GM21526 (cell line): ENCODE measurements at regions not wholly inside any gene's neighbourhood (a gene's known extent, or its start where the extent isn't known, plus 50 kb on each side); places are given as distances from the start of the nearest gene placed in this dataset.

Experiments used
- ATAC-seq: cut with Tn5 transposase; IDR thresholded peaks from one replicate; pipeline ENCODE4 v1.9.1; 2021; ENCODE audit warnings: moderate library complexity; ENCODE audit not compliant: unreplicated experiment, low FRiP score

DNA sequence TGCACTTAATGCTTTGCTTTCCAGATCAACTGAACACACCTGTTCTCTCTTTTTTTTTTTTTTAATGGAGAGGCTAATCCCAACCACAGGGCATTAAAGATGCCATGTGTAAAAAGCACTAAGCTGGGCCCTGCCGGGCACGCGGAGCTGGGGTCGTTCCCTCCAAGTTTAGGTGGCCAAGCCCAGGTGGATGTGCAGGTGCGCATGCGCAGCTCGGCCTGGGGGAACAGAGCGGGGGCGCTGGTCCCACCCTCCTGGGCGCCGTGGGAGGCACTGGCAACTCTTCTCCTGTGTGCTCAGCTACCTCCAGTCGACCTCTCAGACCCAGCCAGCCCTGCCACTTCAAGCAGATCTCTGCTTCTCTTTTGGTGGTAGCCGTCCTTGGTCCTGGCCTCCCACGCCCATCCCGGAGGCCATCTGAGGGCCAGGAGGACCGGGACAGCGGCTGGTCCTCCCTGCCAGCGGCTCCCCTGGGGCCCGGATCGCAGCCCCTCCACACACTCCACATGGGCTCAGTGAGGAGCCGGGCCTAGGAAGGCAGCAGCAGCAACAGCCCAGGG lies 679.3 kb downstream of the BCL11B start:
- ATAC-seq: no peak

DNA sequence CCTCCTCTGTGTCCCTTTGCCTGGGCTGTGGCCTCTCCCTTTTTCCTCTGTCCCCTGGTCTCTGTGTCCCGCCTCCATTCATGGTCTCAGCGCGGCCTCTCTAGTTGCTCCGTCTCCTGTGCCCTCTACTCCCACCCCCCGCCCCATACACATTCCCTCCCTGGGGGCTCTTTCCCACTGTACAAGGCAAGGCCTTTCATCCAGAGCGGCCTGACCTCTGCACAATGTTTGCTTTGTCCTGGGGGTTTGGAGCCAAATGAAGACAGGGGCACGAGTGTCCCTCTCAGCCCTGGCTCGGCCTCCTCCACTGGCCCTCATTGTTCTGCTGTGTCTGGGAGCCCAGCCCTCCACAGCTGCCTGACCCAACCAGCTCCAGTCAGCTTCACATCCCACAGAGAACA lies 678.6 kb downstream of the BCL11B start:
- ATAC-seq: no peak

- ATAC-seq: no peak
Observed at GRCh38 chr14:98594156-98594555, 677.8 kb downstream of the BCL11B start.

GRCh38 chr14:98598576-98598975 lies 673.4 kb downstream of the BCL11B start:
- ATAC-seq: no peak

DNA sequence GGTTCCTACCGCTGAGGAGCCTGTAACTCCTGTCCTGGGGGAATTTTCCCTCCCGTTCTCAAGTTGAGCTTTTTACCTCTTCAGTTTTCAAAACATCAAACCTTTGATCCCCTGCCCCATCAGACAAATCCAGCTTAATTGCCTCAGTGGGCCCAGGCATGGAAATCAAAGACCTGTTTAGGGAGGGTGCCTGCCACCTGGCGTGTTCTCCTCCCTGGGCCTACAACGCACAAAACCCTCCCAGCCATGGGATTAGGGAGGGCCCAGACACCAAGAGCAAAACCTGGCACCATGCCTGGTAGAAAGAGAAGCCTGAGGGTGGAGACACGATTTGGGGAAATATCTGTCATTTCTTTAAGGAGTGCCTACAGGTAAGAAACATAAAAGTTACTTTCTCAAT lies 672.9 kb downstream of the BCL11B start:
- no peak for ATAC-seq

GRCh38 chr14:98602983-98603382 lies 669.0 kb downstream of the BCL11B start:
- no peak for ATAC-seq

DNA sequence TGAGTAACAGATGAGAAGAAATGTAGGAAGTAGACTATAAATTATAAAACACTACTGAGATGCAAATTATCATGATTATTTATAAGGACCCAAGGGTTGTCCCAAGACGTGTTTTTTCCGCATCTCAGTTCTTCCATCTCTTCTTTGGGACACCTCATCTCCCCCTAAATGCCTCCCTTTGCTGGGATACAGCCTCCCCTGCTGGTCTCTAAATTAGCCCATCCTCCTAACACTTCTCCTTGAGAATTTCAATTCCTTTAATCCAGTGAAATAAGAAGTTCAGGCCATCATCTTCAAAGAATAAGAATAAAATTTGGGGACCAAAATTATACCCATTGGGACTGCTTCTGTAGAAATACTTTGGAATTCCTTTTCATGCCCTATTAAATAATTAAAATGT lies 667.0 kb downstream of the BCL11B start:
- no peak for ATAC-seq

- no peak for ATAC-seq
Observed at GRCh38 chr14:98606041-98606640, 665.9 kb downstream of the BCL11B start.

- ATAC-seq: no peak
Observed at GRCh38 chr14:98606816-98607215, 665.2 kb downstream of the BCL11B start.

DNA sequence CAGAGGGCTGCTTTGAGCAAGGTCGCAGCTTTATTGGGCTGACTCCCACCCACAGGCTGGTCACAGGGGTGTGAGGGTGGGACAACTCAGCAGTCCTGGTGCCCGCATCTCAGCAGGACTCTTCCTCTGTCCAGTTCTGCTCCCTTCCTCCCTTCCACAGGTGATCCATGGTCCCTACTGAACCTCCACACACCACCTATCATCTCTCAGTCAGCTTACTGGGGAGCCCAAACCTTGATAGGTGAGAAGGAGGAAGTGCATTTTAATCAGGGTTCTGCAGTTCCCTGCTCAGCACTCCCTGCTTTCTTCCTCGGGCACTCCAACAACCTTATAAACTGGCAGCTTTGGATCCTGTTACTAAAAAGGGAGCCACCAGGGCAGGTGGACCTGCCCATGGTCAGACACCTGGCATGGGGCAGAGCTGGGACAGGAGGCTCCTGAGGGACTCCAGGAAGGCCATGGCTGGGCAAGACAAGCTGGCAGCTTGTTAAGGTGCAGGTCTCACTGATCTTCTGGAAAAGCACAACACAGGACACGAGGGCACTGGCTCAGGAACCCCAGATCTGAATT lies 664.6 kb downstream of the BCL11B start:
- no peak for ATAC-seq

DNA sequence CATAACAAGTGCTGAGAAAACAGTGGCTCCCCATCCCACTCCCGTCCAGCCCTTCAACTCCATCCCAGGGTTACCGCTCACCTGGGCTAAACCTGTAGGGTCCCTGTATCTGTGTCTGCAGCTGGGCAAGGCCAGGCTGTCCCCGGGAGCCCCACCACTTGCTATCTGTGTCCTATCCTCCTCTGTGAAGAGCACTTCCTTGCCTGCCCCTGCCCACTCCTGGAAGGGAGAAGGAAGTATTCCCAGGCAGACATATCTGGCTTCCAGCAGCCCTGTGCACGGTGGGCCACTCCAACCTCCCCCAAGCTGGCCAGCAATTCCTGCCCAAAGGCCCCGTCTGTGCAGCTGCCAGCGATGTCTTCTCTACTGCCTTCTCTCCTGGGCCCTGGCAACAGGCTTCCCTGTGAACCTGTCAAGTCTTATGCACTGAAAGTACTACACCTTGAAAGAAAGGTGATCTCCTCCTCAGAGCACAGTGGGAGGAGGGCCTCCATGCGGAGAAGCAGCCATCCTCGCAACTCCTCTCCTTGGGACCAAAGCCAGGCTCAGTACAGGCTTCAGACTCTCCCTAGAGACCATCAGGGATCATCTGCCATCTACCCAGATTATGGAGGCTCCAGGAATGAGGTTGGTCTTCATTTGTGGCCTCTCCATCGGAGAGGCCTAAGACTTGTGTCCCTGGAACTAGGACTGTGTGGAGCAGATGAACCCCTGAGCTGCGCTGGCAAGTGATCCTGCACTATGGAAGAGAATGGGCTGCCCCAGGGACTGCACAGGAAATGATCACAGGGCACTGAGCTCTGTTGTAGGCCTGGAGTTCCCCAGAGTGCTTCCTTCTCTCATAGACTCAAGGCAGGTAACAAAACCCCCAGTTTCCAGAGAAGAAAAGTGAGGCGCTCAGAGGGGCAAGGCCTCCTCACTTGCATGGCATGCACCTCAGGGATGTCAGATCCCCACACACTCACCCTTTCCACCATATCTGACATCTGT lies 663.6 kb downstream of the BCL11B start:
- no peak for ATAC-seq

DNA sequence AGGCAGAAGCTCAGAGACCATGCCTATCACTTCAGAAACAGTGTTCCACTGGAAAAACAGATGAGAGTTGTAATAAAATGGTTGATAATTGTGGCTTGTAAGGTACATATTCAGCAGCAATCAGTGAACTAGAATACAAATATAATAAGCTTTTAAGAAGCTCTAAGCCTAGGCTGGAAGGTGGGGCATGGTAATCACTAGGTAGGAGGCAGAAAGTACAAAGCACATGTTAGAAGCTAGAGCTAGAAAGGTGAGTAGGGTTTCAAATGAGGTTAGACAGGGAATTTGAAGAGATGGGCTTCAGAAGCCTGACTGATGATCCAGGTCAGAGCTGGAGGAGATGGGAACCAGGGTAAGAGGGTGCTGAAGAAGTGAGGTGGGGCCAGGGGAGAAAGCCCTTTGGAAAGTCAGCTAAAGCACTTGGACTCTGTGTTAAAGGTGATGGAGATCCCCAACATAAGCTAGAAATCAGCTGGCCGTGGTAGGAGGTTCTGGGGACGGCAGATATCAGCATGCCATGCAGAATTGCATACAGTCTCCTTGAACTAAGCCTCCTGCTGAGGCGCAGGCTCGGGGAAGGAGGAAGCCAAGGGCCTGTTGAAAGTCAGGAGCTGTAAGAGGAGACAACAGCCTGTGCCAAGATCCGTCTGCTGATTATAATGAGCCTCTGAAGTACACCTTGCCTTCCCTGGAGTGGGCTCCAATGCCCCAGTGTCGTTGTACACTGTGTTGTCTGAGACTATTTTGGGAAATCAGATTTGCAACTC lies 659.4 kb downstream of the BCL11B start:
- no peak for ATAC-seq

GRCh38 chr14:98614741-98615140 lies 657.3 kb downstream of the BCL11B start:
- ATAC-seq: no peak

- no peak for ATAC-seq
Observed at GRCh38 chr14:98622208-98623051, 649.6 kb downstream of the BCL11B start.

GRCh38 chr14:98623788-98624415 lies 648.1 kb downstream of the BCL11B start:
- no peak for ATAC-seq

DNA sequence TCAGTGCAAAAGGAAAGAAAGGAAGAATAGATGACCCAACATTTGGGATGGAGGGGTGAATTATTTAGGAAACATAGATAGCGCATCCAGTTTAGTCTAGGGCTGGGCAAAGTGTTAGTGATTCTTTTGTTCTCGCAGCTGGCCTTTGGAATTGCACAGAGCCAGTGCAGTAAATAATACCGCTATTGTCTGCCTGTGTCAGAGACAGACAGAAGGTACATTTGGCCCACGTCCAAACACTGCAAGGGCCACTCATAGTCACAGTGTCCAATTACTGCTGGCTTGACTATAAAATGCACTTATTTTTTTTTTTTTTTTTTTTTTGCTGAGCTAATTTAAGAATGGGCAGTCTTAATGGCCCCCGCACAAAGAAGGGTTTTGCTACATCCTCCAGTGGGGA lies 638.6 kb downstream of the BCL11B start:
- ATAC-seq: no peak

GRCh38 chr14:98634043-98634820 lies 637.8 kb downstream of the BCL11B start:
- ATAC-seq: no peak

GRCh38 chr14:98638366-98638765 lies 633.6 kb downstream of the BCL11B start:
- ATAC-seq: no peak
